Stimulated activated memory B cell treated with anti-CD40 and anti-IgM and Interleukin-4, amounts not matched to agents 10 μg/mL and 1 μg/mL and 100 μg/mL, for 72 hours (primary cell): ENCODE measurements at regions not wholly inside any gene's neighbourhood (a gene's known extent, or its start where the extent isn't known, plus 50 kb on each side); places are given as distances from the start of the nearest gene placed in this dataset.
"Not testable (repeated sequence)": the region's sequence is repeated elsewhere in the genome, so short reads cannot be mapped to it uniquely, and the experiment has no call there.

Source experiments
- ATAC-seq: fragments of 150-1000 bp; cut with Tn5 transposase; 2 replicates; pipeline ENCODE4 v1.10.0; 2021
- H3K27ac Mint-ChIP-seq: one replicate; pipeline ENCODE4 v1.8.0; 2022; ENCODE audit warnings: mild to moderate bottlenecking, mixed read lengths
- H3K27me3 Mint-ChIP-seq: one replicate; pipeline ENCODE4 v1.8.0; 2022; ENCODE audit warnings: mixed read lengths
- H3K36me3 Mint-ChIP-seq: one replicate; pipeline ENCODE4 v1.8.0; 2022; ENCODE audit warnings: mixed read lengths
- H3K4me1 Mint-ChIP-seq: one replicate; pipeline ENCODE4 v1.8.0; 2022; ENCODE audit warnings: mixed read lengths
- H3K4me3 Mint-ChIP-seq: one replicate; pipeline ENCODE4 v1.8.0; 2022; ENCODE audit warnings: mild to moderate bottlenecking, moderate library complexity, mixed read lengths
- H3K9me3 Mint-ChIP-seq: one replicate; pipeline ENCODE4 v1.8.0; 2022; ENCODE audit warnings: mixed read lengths

- Mint-ChIP-seq H3K27ac (no peak overlapping the region), H3K36me3 (no peaks in the 10 kb centered on the region), H3K4me1 (no peaks in the 10 kb centered on the region), H3K9me3 (peaks cover 2% of the 10 kb centered on the region), H3K27me3 (peaks cover 16% of the 10 kb centered on the region), H3K4me3 (no peak overlapping the region)
- no peak for ATAC-seq
Measured at GRCh38 chr12:131192951-131193350, 239.2 kb downstream of the ADGRD1 start.

- no peaks in the 10 kb centered on the region for H3K4me1 Mint-ChIP-seq
- no peaks in the 10 kb centered on the region for H3K36me3 Mint-ChIP-seq
- no peak overlapping the region for H3K4me3 Mint-ChIP-seq
- H3K27me3 Mint-ChIP-seq, result peaks cover 16% of the 10 kb centered on the region
- H3K27ac Mint-ChIP-seq, result no peak overlapping the region
- H3K9me3 Mint-ChIP-seq, result no peaks in the 10 kb centered on the region
- no peak for ATAC-seq
Measured at GRCh38 chr12:131194166-131194565, 240.5 kb downstream of the ADGRD1 start.

- H3K9me3 Mint-ChIP-seq, result no peaks in the 10 kb centered on the region
- no peaks in the 10 kb centered on the region for H3K4me1 Mint-ChIP-seq
- no peak overlapping the region for H3K27ac Mint-ChIP-seq
- H3K27me3 Mint-ChIP-seq, result peaks cover 16% of the 10 kb centered on the region
- ATAC-seq, result no peak
- no peak overlapping the region for H3K4me3 Mint-ChIP-seq
- no peaks in the 10 kb centered on the region for H3K36me3 Mint-ChIP-seq
Measured at GRCh38 chr12:131195796-131196195, 242.1 kb downstream of the ADGRD1 start.

GRCh38 chr12:131196220-131196619 lies 242.5 kb downstream of the ADGRD1 start:
- H3K36me3 Mint-ChIP-seq, result no peaks in the 10 kb centered on the region
- no peak overlapping the region for H3K27ac Mint-ChIP-seq
- no peaks in the 10 kb centered on the region for H3K4me1 Mint-ChIP-seq
- no peak for ATAC-seq
- peaks cover 16% of the 10 kb centered on the region for H3K27me3 Mint-ChIP-seq
- H3K9me3 Mint-ChIP-seq, result no peaks in the 10 kb centered on the region
- H3K4me3 Mint-ChIP-seq, result no peak overlapping the region

GRCh38 chr12:131197490-131197889 lies 243.8 kb downstream of the ADGRD1 start:
- H3K4me1 Mint-ChIP-seq, result no peaks in the 10 kb centered on the region
- H3K27ac Mint-ChIP-seq, result no peak overlapping the region
- no peaks in the 10 kb centered on the region for H3K9me3 Mint-ChIP-seq
- peaks cover 15% of the 10 kb centered on the region for H3K27me3 Mint-ChIP-seq
- no peak overlapping the region for H3K4me3 Mint-ChIP-seq
- ATAC-seq, result no peak
- no peaks in the 10 kb centered on the region for H3K36me3 Mint-ChIP-seq

GRCh38 chr12:131199221-131199620 lies 245.5 kb downstream of the ADGRD1 start:
- Mint-ChIP-seq H3K4me1 (no peaks in the 10 kb centered on the region), H3K9me3 (no peaks in the 10 kb centered on the region), H3K27me3 (peaks cover 2% of the 10 kb centered on the region), H3K4me3 (no peak overlapping the region), H3K27ac (no peak overlapping the region), H3K36me3 (no peaks in the 10 kb centered on the region)
- no peak for ATAC-seq

GRCh38 chr12:131201912-131202311 lies 248.2 kb downstream of the ADGRD1 start:
- H3K9me3 Mint-ChIP-seq, H3K36me3 Mint-ChIP-seq, ATAC-seq, H3K4me1 Mint-ChIP-seq, H3K4me3 Mint-ChIP-seq, H3K27ac Mint-ChIP-seq: not testable (repeated sequence)
- H3K27me3 Mint-ChIP-seq, result peaks cover 12% of the 10 kb centered on the region

- ATAC-seq, result no peak
- H3K36me3 Mint-ChIP-seq, result no peaks in the 10 kb centered on the region
- H3K27ac Mint-ChIP-seq, result no peak overlapping the region
- no peaks in the 10 kb centered on the region for H3K4me1 Mint-ChIP-seq
- peaks cover 12% of the 10 kb centered on the region for H3K27me3 Mint-ChIP-seq
- H3K9me3 Mint-ChIP-seq, result no peaks in the 10 kb centered on the region
- H3K4me3 Mint-ChIP-seq, result no peak overlapping the region
Measured at GRCh38 chr12:131202592-131203378, 249.1 kb downstream of the ADGRD1 start.

GRCh38 chr12:131203666-131204415 lies 250.1 kb downstream of the ADGRD1 start:
- Mint-ChIP-seq H3K4me3 (no peak overlapping the region), H3K27me3 (peaks cover 12% of the 10 kb centered on the region), H3K36me3 (no peaks in the 10 kb centered on the region), H3K4me1 (no peaks in the 10 kb centered on the region), H3K27ac (no peak overlapping the region), H3K9me3 (no peaks in the 10 kb centered on the region)
- no peak for ATAC-seq

- no peaks in the 10 kb centered on the region for H3K4me1 Mint-ChIP-seq
- H3K27me3 Mint-ChIP-seq, result peaks cover 18% of the 10 kb centered on the region
- no peak for ATAC-seq
- H3K27ac Mint-ChIP-seq, result no peak overlapping the region
- H3K4me3 Mint-ChIP-seq, result no peak overlapping the region
- H3K9me3 Mint-ChIP-seq, result no peaks in the 10 kb centered on the region
- H3K36me3 Mint-ChIP-seq, result no peaks in the 10 kb centered on the region
Measured at GRCh38 chr12:131204416-131205274, 250.9 kb downstream of the ADGRD1 start.

GRCh38 chr12:131205275-131205933 lies 251.7 kb downstream of the ADGRD1 start:
- H3K36me3 Mint-ChIP-seq, H3K4me1 Mint-ChIP-seq, ATAC-seq, H3K4me3 Mint-ChIP-seq, H3K27ac Mint-ChIP-seq, H3K9me3 Mint-ChIP-seq: not testable (repeated sequence)
- H3K27me3 Mint-ChIP-seq, result peaks cover 25% of the 10 kb centered on the region

- H3K36me3 Mint-ChIP-seq, H3K9me3 Mint-ChIP-seq, H3K27ac Mint-ChIP-seq, H3K4me1 Mint-ChIP-seq, H3K4me3 Mint-ChIP-seq: not testable (repeated sequence)
- peaks cover 30% of the 10 kb centered on the region for H3K27me3 Mint-ChIP-seq
- peak; percentile 10 for ATAC-seq
Measured at GRCh38 chr12:131206630-131207299, 253.1 kb downstream of the ADGRD1 start.

- not testable (repeated sequence) for H3K4me1 Mint-ChIP-seq, H3K9me3 Mint-ChIP-seq, H3K36me3 Mint-ChIP-seq, H3K27ac Mint-ChIP-seq, H3K4me3 Mint-ChIP-seq
- peaks cover 30% of the 10 kb centered on the region for H3K27me3 Mint-ChIP-seq
- peak; percentile 27 for ATAC-seq
Measured at GRCh38 chr12:131207300-131207660, 253.6 kb downstream of the ADGRD1 start.

- not testable (repeated sequence) for H3K4me3 Mint-ChIP-seq, H3K9me3 Mint-ChIP-seq, H3K4me1 Mint-ChIP-seq, H3K27ac Mint-ChIP-seq, H3K36me3 Mint-ChIP-seq, ATAC-seq
- peaks cover 30% of the 10 kb centered on the region for H3K27me3 Mint-ChIP-seq
Measured at GRCh38 chr12:131207841-131208240, 254.1 kb downstream of the ADGRD1 start.
